HCT116 (cell line): ENCODE measurements at regions not wholly inside any gene's neighbourhood (a gene's known extent, or its start where the extent isn't known, plus 50 kb on each side); places are given as distances from the start of the nearest gene placed in this dataset.

ENCODE experiments used
- ATAC-seq: fragments of 200-7000 bp; cut with Tn5 transposase; 2 replicates; pipeline ENCODE4 v1.9.1; 2020; ENCODE audit warnings: mild to moderate bottlenecking, moderate library complexity
- BruUV-seq: library from RNA; stranded (reverse); fragments of 400-500 nt; replicated peaks from 2 replicates; lab custom pipeline; 2021; lab: Mats Ljungman, UMichigan
- CTCF ChIA-PET: fragments of 300-600 bp; sonication (Branson Sonifier 250); formaldehyde crosslinking; loops from one replicate; lab custom pipeline; 2021; ENCODE audit warnings: antibody characterized with exemption; lab: Charles Lee
- POLR2A ChIA-PET: fragments of 300-600, 350-600 bp; sonication (Branson Sonifier 250); formaldehyde crosslinking; loops from one replicate; lab custom pipeline; 2021; ENCODE audit warnings: antibody characterized with exemption; lab: Charles Lee
- RAD21 ChIA-PET, 2 experiments: fragments of 300-600 bp; sonication (Branson Sonifier 250); formaldehyde crosslinking; loops; one replicate each; lab custom pipeline; 2023; ENCODE audit warnings: low total read pairs in 2 of 2; ENCODE audit not compliant: uncharacterized antibody in 2 of 2, unreplicated experiment in 2 of 2, low non-redundant PET in 1 of 2; lab: Charles Lee
- DNase-seq: peaks from one replicate; pipeline ENCODE4 v3.0.0-alpha.2; 2010; ENCODE audit warnings: low read depth, low spot score
- H2AFZ ChIP-seq: fragments of 200-600 bp; shearing (Covaris generic), sonication (generic); 2 replicates; pipeline ENCODE4 v1.6.1; 2017; ENCODE audit warnings: low read depth, mixed run types, mixed read lengths, antibody characterized with exemption, low read length; ENCODE audit not compliant: poor library complexity, severe bottlenecking
- H3K27ac ChIP-seq: 2 replicates; pipeline ENCODE4 v1.5.1; 2012; ENCODE audit warnings: low read depth, low read length
- H3K27me3 ChIP-seq: fragments of 200-600 bp; sonication (generic); 2 replicates; pipeline ENCODE4 v1.6.1; 2016; ENCODE audit warnings: mixed run types, low read length, mixed read lengths; ENCODE audit not compliant: insufficient read depth
- H3K36me3 ChIP-seq, 2 experiments: fragments of 200-500 bp in 1 of 2; fragments of 200-600 bp in 1 of 2; sonication (Bioruptor generic) in 1 of 2; sonication (generic) in 1 of 2; 2 replicates each; pipeline versions ENCODE4 v1.5.1 to v1.6.1; 2014 to 2016; ENCODE audit warnings: low read length in 2 of 2, inconsistent platforms in 1 of 2, mixed read lengths in 1 of 2, mixed run types in 1 of 2; ENCODE audit not compliant: insufficient read depth in 2 of 2, control insufficient read depth in 1 of 2
- H3K4me1 ChIP-seq, 2 experiments: fragments of 200-600 bp in 1 of 2; sonication (generic) in 1 of 2; 2 replicates each; pipeline versions ENCODE4 v1.5.1 to v1.6.1; 2012 to 2017; ENCODE audit warnings: low read length in 2 of 2, inconsistent platforms in 1 of 2, mild to moderate bottlenecking in 1 of 2, mixed read lengths in 1 of 2, mixed run types in 1 of 2, moderate library complexity in 1 of 2; ENCODE audit not compliant: insufficient read depth in 2 of 2, control insufficient read depth in 1 of 2
- H3K4me2 ChIP-seq: fragments of 200-600 bp; sonication (generic); 2 replicates; pipeline ENCODE4 v1.6.1; 2017; ENCODE audit warnings: mixed run types, low read length, mixed read lengths
- H3K4me3 ChIP-seq, 2 experiments: fragments of 200-600 bp in 1 of 2; sonication (generic) in 1 of 2; replicated peaks in 1 of 2; 2 replicates each; pipeline ENCODE4 v1.5.1; 2011 to 2016; ENCODE audit warnings: low read length in 2 of 2, control low read depth in 1 of 2, low read depth in 1 of 2, mild to moderate bottlenecking in 1 of 2, mixed read lengths in 1 of 2, mixed run types in 1 of 2
- H3K79me2 ChIP-seq: fragments of 200-600 bp; sonication (generic); 2 replicates; pipeline ENCODE4 v1.6.1; 2017; ENCODE audit warnings: mild to moderate bottlenecking, mixed run types, low read length, moderate library complexity, mixed read lengths; ENCODE audit not compliant: insufficient read depth
- H3K9ac ChIP-seq: fragments of 200-600 bp; sonication (generic); 2 replicates; pipeline ENCODE4 v1.6.1; 2016; ENCODE audit warnings: low read length, mixed read lengths
- H3K9me2 ChIP-seq: fragments of 200-600 bp; sonication (generic), shearing (Covaris generic); 2 replicates; pipeline ENCODE4 v1.6.1; 2017; ENCODE audit warnings: mixed run types, mild to moderate bottlenecking, moderate library complexity; ENCODE audit not compliant: insufficient read depth
- H3K9me3 ChIP-seq, 2 experiments: fragments of 200-500 bp in 1 of 2; fragments of 200-600 bp in 1 of 2; sonication (Bioruptor generic) in 1 of 2; sonication (generic) in 1 of 2; 2 replicates each; pipeline ENCODE4 v1.6.1; 2014 to 2017; ENCODE audit warnings: low read length in 2 of 2, mixed read lengths in 2 of 2, inconsistent platforms in 1 of 2, low read depth in 1 of 2, mild to moderate bottlenecking in 1 of 2, mixed run types in 1 of 2, moderate library complexity in 1 of 2; ENCODE audit not compliant: control insufficient read depth in 1 of 2, insufficient read depth in 1 of 2
- H4K20me1 ChIP-seq: fragments of 200-600 bp; sonication (generic), shearing (Covaris generic); 2 replicates; pipeline ENCODE4 v1.6.1; 2017; ENCODE audit warnings: mixed run types, mild to moderate bottlenecking, moderate library complexity; ENCODE audit not compliant: insufficient read depth
- ATF3 ChIP-seq: IDR thresholded peaks from 2 replicates; pipeline ENCODE4 v1.6.1; 2012
- CBX3 ChIP-seq: IDR thresholded peaks from 2 replicates; pipeline ENCODE4 v1.6.1; 2012; ENCODE audit warnings: low read depth
- CEBPB ChIP-seq: IDR thresholded peaks from 2 replicates; pipeline ENCODE4 v1.6.1; 2012; ENCODE audit warnings: low read depth
- CTCF ChIP-seq, 3 experiments: fragments of 200-600 bp in 1 of 3; sonication (generic) in 1 of 3; IDR thresholded peaks in 2 of 3; conservative IDR thresholded peaks in 1 of 3; 2 replicates each; pipeline ENCODE4 v1.5.1; 2012 to 2017; ENCODE audit warnings: low read depth in 2 of 3, low read length in 2 of 3, antibody characterized with exemption in 1 of 3, borderline replicate concordance in 1 of 3, control low read depth in 1 of 3, mild to moderate bottlenecking in 1 of 3, mixed read lengths in 1 of 3, mixed run types in 1 of 3, moderate library complexity in 1 of 3; ENCODE audit not compliant: insufficient read depth in 1 of 3
- ELF1 ChIP-seq: IDR thresholded peaks from 2 replicates; pipeline ENCODE4 v1.6.1; 2012; ENCODE audit warnings: low read depth, borderline replicate concordance
- EZH2 ChIP-seq: fragments of 200-600 bp; sonication (generic); IDR thresholded peaks from 2 replicates; pipeline ENCODE4 v1.6.1; 2017; ENCODE audit warnings: antibody characterized with exemption, mixed run types
- EZH2phosphoT487 ChIP-seq: fragments of 200-600 bp; IDR thresholded peaks from 2 replicates; pipeline ENCODE4 v1.6.1; 2018; ENCODE audit warnings: antibody characterized with exemption, borderline replicate concordance
- FOSL1 ChIP-seq: IDR thresholded peaks from 2 replicates; pipeline ENCODE4 v1.6.1; 2012; ENCODE audit warnings: low read depth
- MAX ChIP-seq: IDR thresholded peaks from 2 replicates; pipeline ENCODE4 v1.6.1; 2012
- POLR2A ChIP-seq: IDR thresholded peaks from 2 replicates; pipeline ENCODE4 v1.7.0; 2011; ENCODE audit warnings: borderline replicate concordance; ENCODE audit not compliant: insufficient read depth, insufficient read length; ENCODE audit errors: extremely low read depth
- RAD21 ChIP-seq: IDR thresholded peaks from 2 replicates; pipeline ENCODE4 v1.6.1; 2012; ENCODE audit warnings: low read depth, mild to moderate bottlenecking
- SIN3A ChIP-seq: IDR thresholded peaks from 2 replicates; pipeline ENCODE4 v1.6.1; 2012; ENCODE audit warnings: low read depth
- SP1 ChIP-seq: IDR thresholded peaks from 2 replicates; pipeline ENCODE4 v1.6.1; 2012; ENCODE audit warnings: low read depth
- SRF ChIP-seq: IDR thresholded peaks from 2 replicates; pipeline ENCODE4 v1.6.1; 2012; ENCODE audit warnings: low read depth
- ZBTB33 ChIP-seq: IDR thresholded peaks from 2 replicates; pipeline ENCODE4 v1.6.1; 2011; ENCODE audit warnings: mild to moderate bottlenecking, low read length, moderate library complexity; ENCODE audit not compliant: insufficient replicate concordance; ENCODE audit errors: extremely low read depth
- ZFX ChIP-seq: fragments of 450-650 bp; IDR thresholded peaks from 2 replicates; pipeline ENCODE4 v1.6.1; 2017
- ZNF274 ChIP-seq: fragments of 200-500 bp; sonication (Bioruptor generic); IDR thresholded peaks from 2 replicates; pipeline ENCODE4 v1.6.1; 2014; ENCODE audit warnings: mild to moderate bottlenecking, low read depth, low read length, inconsistent platforms
- intact Hi-C: fragments of 100-400 bp; cut with micrococcal nuclease; formaldehyde crosslinking; loops from 2 replicates; pipeline ENCODE4 v1.10.0; 2022

GRCh38 chr4:164381859-164382258 is 372.1 kb upstream of the SMIM31 start:
- Histone ChIP-seq H3K9me3 (no peaks in the 10 kb centered on the region), H3K4me2 (no peak overlapping the region), H3K4me3 (no peak overlapping the region), H3K27ac (no peak overlapping the region), H4K20me1 (no peaks in the 10 kb centered on the region), H3K27me3 (no peaks in the 10 kb centered on the region), H3K9ac (no peak overlapping the region), H3K9me2 (no peaks in the 10 kb centered on the region), H2AFZ (no peak overlapping the region), H3K79me2 (no peaks in the 10 kb centered on the region), H3K36me3 (no peaks in the 10 kb centered on the region), H3K4me1 (no peaks in the 10 kb centered on the region)
- intact Hi-C loops, result no loop called here
- no peak for DNase-seq
- POLR2A ChIA-PET, result no interaction called here
- TF ChIP-seq FOSL1 (no peak), CBX3 (no peak), ZNF274 (no peak), CEBPB (no peak), SP1 (no peak)
- RAD21 ChIA-PET, result no interaction called here
- CTCF ChIA-PET, result no interaction called here
- ATAC-seq, result no peak
- no TSS peak for BruUV-seq

- H4K20me1 ChIP-seq, result no peaks in the 10 kb centered on the region
- RAD21 ChIA-PET, result no interaction called here
- ATAC-seq (no peak), DNase-seq (no peak)
- no peaks in the 10 kb centered on the region for H3K9me2 ChIP-seq
- intact Hi-C loops, result no loop called here
- no TSS peak for BruUV-seq
- H3K27ac ChIP-seq, result no peak overlapping the region
- CTCF ChIA-PET, result no interaction called here
- no peaks in the 10 kb centered on the region for H3K9me3 ChIP-seq
- H3K4me2 ChIP-seq, result no peak overlapping the region
- no peaks in the 10 kb centered on the region for H3K36me3 ChIP-seq
- H3K9ac ChIP-seq, result no peak overlapping the region
- TF ChIP-seq ELF1 (no peak), POLR2A (no peak), ZFX (no peak), CEBPB (no peak), SIN3A (no peak), ATF3 (no peak), RAD21 (no peak), SRF (no peak), ZBTB33 (no peak), FOSL1 (no peak), ZNF274 (no peak), EZH2phosphoT487 (no peak), CTCF (IDR thresholded peaks at IDR 0.05 in 2 of 3, conservative IDR thresholded peaks at IDR 0.05 in 1 of 3; ENCODE audit: borderline replicate concordance in 1 of 3, insufficient read depth in 1 of 3, low read depth in 2 of 3, low read length in 2 of 3) (no peak), EZH2 (no peak), MAX (no peak)
- H3K79me2 ChIP-seq, result no peaks in the 10 kb centered on the region
- POLR2A ChIA-PET, result interaction anchor here (0.5 kb wide), 1 partner anchor 81 kb away, joined by 3 read pairs; no protein-coding TSS in a partner anchor
- no peak overlapping the region for H2AFZ ChIP-seq
- no peaks in the 10 kb centered on the region for H3K27me3 ChIP-seq
- H3K4me1 ChIP-seq, result no peaks in the 10 kb centered on the region
- no peak overlapping the region for H3K4me3 ChIP-seq
Observed at GRCh38 chr4:164383058-164383357, 370.9 kb upstream of the SMIM31 start.
